Heart right ventricle (tissue), 16 donors: ENCODE measurements at regions not wholly inside any gene's neighbourhood (a gene's known extent, or its start where the extent isn't known, plus 50 kb on each side); places are given as distances from the start of the nearest gene placed in this dataset.

Source experiments
- ATAC-seq, 8 donors: fragments of 200-7000 bp; cut with Tn5 transposase; one replicate each; pipeline ENCODE4 v1.9.1; 2020; ENCODE audit warnings: mild to moderate bottlenecking in 8 of 8, moderate library complexity in 8 of 8, moderate number of reproducible peaks in 1 of 8
- DNase-seq, 2 donors: peaks; one replicate each; pipeline ENCODE4 v3.0.0-alpha.2; 2020
- H3K27ac ChIP-seq, 10 donors: fragments of 200-600 bp; sonication (generic) in 2 of 10; one replicate each; pipeline versions ENCODE4 v1.5.0 to v1.8.0; 2020 to 2022; ENCODE audit warnings: mild to moderate bottlenecking in 3 of 10
- H3K27me3 ChIP-seq, 7 donors: fragments of 200-600 bp; one replicate each; pipeline ENCODE4 v1.8.0; 2021 to 2022; ENCODE audit warnings: mild to moderate bottlenecking in 2 of 7
- H3K36me3 ChIP-seq, 9 donors: fragments of 200-600 bp; sonication (generic) in 1 of 9; one replicate each; pipeline versions ENCODE4 v1.5.0 to v1.8.0; 2020 to 2022; ENCODE audit warnings: mild to moderate bottlenecking in 2 of 9
- H3K4me1 ChIP-seq, 9 donors: fragments of 200-600 bp; sonication (generic) in 1 of 9; one replicate each; pipeline versions ENCODE4 v1.5.0 to v1.8.0; 2020 to 2022; ENCODE audit warnings: mild to moderate bottlenecking in 4 of 9
- H3K4me3 ChIP-seq, 10 donors: fragments of 200-600 bp; sonication (generic) in 2 of 10; one replicate each; pipeline versions ENCODE4 v1.5.0 to v1.8.0; 2020 to 2022; ENCODE audit warnings: mild to moderate bottlenecking in 7 of 10, moderate library complexity in 2 of 10
- H3K9me3 ChIP-seq, 11 donors: fragments of 200-600 bp in 10 of 11; sonication (generic) in 2 of 11; one replicate each; pipeline versions ENCODE4 v1.5.0 to v1.8.0; 2013 to 2022; ENCODE audit warnings: mild to moderate bottlenecking in 2 of 11, control low read depth in 1 of 11, moderate library complexity in 1 of 11
- WGBS, 2 donors: extraction: QIAGEN DNeasy Blood & Tissue Kit; methylation state at CpG; one replicate each; pipeline ENCODE4 v1.1.7; 2013; ENCODE audit warnings: inconsistent platforms in 1 of 2; 5-methylcytosine and 5-hydroxymethylcytosine counted together
- intact Hi-C, 10 donors: fragments of 100-400 bp; cut with DNase I; formaldehyde crosslinking; loops; one replicate each; pipeline versions ENCODE4 v1.11.1 to v1.14.2; 2022
- TF ChIP-seq, protein P1 (sequence below), 9 donors: fragments of 200-600 bp; sonication (generic) in 2 of 9; IDR thresholded peaks; one replicate each; pipeline versions ENCODE4 v1.5.0 to v1.8.0; 2021 to 2022; ENCODE audit warnings: antibody characterized with exemption in 9 of 9, mild to moderate bottlenecking in 5 of 9, moderate library complexity in 1 of 9
- donor health status: Arrhythmogenic right ventricular cardiomyopathy.
- donor health status: ischemic (EF 13 %, LVEDD 7.1; RV severe dilation, severe dysfunction).
- donor health status: healthy with polysubstance abuse.
- donor health status: DM: no; HTN: yes; CAD: no.
- donor health status: DM: no; HTN: no; CAD: no.
- donor health status: ischemic (EF 25% LVEDD 6.9; RV normal size, moderate dysfunction).
- donor health status: ischemic (EF 25% LVEDD 5.7; RV mildly dilated, moderate dysfunction).
- donor health status: healthy.
- donor health status: DM: yes; HTN: yes; CAD: no.
- donor health status: Ischemic cardiomyopathy.
- donor health status: ischemic (EF 35%, LVEDD 5.7; RV mildly dilated, moderate dysfunction).
- donor health status: nonischemic (EF 11% LVEDD 7.7; RV severe dilation, severe dysfunction).
- donor health status: DM: yes; HTN: yes; CAD: no.
- donor health status: PGD.
- donor health status: ischemic (EF 29% LVEDD 5.4; RV normal size, mild dysfunction).
- donor health status: nonischemic (EF 23%, LVEDD 6.1; RV moderate dilation, normal function).

- intact Hi-C loops, result loop anchor here in 2 of 10 donors (2.0 to 5.0 kb wide), 2 partner anchors 170 to 1752 kb away; no protein-coding TSS in a partner anchor
- Histone ChIP-seq H3K27ac (peak overlapping the region in 6 of 10 donors; percentile 32 to 52 (median 46)), H3K4me1 (peaks cover 0 to 20% (median 9%) of the 10 kb centered on the region in 9 donors), H3K9me3 (peaks cover 0 to 33% (median 6%) of the 10 kb centered on the region in 11 donors), H3K36me3 (no peaks in the 10 kb centered on the region), H3K4me3 (no peak overlapping the region), H3K27me3 (no peaks in the 10 kb centered on the region)
- ATAC-seq (peak in 6 of 8 donors; percentile 31 to 72 (median 56)), DNase-seq (no peak)
- TF ChIP-seq, protein P1, sequence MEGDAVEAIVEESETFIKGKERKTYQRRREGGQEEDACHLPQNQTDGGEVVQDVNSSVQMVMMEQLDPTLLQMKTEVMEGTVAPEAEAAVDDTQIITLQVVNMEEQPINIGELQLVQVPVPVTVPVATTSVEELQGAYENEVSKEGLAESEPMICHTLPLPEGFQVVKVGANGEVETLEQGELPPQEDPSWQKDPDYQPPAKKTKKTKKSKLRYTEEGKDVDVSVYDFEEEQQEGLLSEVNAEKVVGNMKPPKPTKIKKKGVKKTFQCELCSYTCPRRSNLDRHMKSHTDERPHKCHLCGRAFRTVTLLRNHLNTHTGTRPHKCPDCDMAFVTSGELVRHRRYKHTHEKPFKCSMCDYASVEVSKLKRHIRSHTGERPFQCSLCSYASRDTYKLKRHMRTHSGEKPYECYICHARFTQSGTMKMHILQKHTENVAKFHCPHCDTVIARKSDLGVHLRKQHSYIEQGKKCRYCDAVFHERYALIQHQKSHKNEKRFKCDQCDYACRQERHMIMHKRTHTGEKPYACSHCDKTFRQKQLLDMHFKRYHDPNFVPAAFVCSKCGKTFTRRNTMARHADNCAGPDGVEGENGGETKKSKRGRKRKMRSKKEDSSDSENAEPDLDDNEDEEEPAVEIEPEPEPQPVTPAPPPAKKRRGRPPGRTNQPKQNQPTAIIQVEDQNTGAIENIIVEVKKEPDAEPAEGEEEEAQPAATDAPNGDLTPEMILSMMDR (IDR thresholded peaks at IDR 0.05), result no peak
- 42% methylated on average over 5 of the region's 5 CpGs for WGBS, 2 donors
Observed at GRCh38 chr13:48600374-48601364, 53.1 kb upstream of the CYSLTR2 start.

GRCh38 chr13:48602296-48603016 is 51.3 kb upstream of the CYSLTR2 start:
- H3K9me3 ChIP-seq, result peaks cover 0 to 45% (median 12%) of the 10 kb centered on the region in 11 donors
- ATAC-seq (no peak), DNase-seq (no peak)
- no peak overlapping the region for H3K27ac ChIP-seq
- TF ChIP-seq, protein P1 (IDR thresholded peaks at IDR 0.05), result no peak
- no peaks in the 10 kb centered on the region for H3K27me3 ChIP-seq
- intact Hi-C loops, result loop anchor here in 1 of 10 donors (5.0 kb wide), 1 partner anchor 1750 kb away; no protein-coding TSS in a partner anchor
- 87 to 92% methylated on average over 8 of the region's 8 CpGs for WGBS, 2 donors
- H3K36me3 ChIP-seq, result no peaks in the 10 kb centered on the region
- peaks cover 0 to 15% (median 9%) of the 10 kb centered on the region in 9 donors for H3K4me1 ChIP-seq
- no peak overlapping the region for H3K4me3 ChIP-seq

DNA sequence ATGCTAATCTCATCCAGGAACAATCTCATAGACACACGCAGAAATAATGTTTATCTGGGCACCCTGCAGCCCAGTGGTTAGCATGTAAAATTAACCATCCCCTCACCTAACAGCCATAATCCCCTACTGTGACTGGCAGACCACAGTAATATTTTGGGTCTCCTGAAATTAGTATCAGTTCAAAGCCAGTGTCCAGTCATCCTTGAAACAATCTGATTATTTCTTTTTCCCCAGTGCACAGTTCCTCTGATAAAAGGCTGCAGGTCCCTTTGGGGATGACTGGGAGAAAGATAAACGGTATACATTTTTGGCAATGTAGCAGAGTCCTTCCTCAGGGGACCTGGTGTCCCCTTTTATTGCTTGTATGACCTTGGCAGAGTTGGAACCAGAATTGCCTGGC is 50.4 kb upstream of the CYSLTR2 start:
- no peak overlapping the region for H3K4me3 ChIP-seq
- no peak overlapping the region for H3K27ac ChIP-seq
- H3K36me3 ChIP-seq, result no peaks in the 10 kb centered on the region
- DNase-seq (no peak), ATAC-seq (no peak)
- 56 to 68% methylated on average over 2 of the region's 2 CpGs for WGBS, 2 donors
- TF ChIP-seq, protein P1 (IDR thresholded peaks at IDR 0.05), result no peak
- no peaks in the 10 kb centered on the region for H3K27me3 ChIP-seq
- H3K9me3 ChIP-seq, result peaks cover 0 to 47% (median 12%) of the 10 kb centered on the region in 11 donors
- intact Hi-C loops, result loop anchor here in 1 of 10 donors (5.0 kb wide), 1 partner anchor 1749 kb away; no protein-coding TSS in a partner anchor
- H3K4me1 ChIP-seq, result peaks cover 0 to 15% (median 9%) of the 10 kb centered on the region in 9 donors
